Gastrocnemius medialis (tissue), 4 donors: ENCODE measurements at regions not wholly inside any gene's neighbourhood (a gene's known extent, or its start where the extent isn't known, plus 50 kb on each side); places are given as distances from the start of the nearest gene placed in this dataset.

ENCODE experiments used
- ATAC-seq, 2 donors: fragments of 150-250 bp; one replicate each; pipeline ENCODE4 v1.9.1; 2016
- DNase-seq, 2 donors: peaks; one replicate each; pipeline ENCODE4 v3.0.0-alpha.2; 2019
- H3K27ac ChIP-seq, 4 donors: fragments of 200-600 bp; sonication (generic); 1 replicate in 1 of 4; 2 replicates in 3 of 4; pipeline ENCODE4 v1.5.1; 2016 to 2018; ENCODE audit warnings: mild to moderate bottlenecking in 2 of 4, moderate library complexity in 1 of 4
- H3K27me3 ChIP-seq, 3 donors: fragments of 200-600 bp; sonication (generic) in 2 of 3; 1 replicate in 1 of 3; 2 replicates in 2 of 3; pipeline versions ENCODE4 v1.5.1 to v1.6.0; 2016 to 2019; ENCODE audit warnings: mild to moderate bottlenecking in 1 of 3, moderate library complexity in 1 of 3
- H3K36me3 ChIP-seq, 2 donors: fragments of 200-600 bp; sonication (generic) in 1 of 2; one replicate each; pipeline ENCODE4 v1.5.1; 2017 to 2018
- H3K4me1 ChIP-seq, 2 donors: fragments of 200-600 bp; sonication (generic) in 1 of 2; one replicate each; pipeline ENCODE4 v1.5.1; 2016 to 2017; ENCODE audit warnings: mild to moderate bottlenecking in 2 of 2
- H3K4me3 ChIP-seq, 4 donors: fragments of 200-600 bp; sonication (generic) in 3 of 4; 1 replicate in 1 of 4; 2 replicates in 3 of 4; pipeline ENCODE4 v1.5.1; 2016 to 2019; ENCODE audit warnings: mild to moderate bottlenecking in 2 of 4
- H3K9me3 ChIP-seq, 3 donors: fragments of 200-600 bp; sonication (generic) in 2 of 3; 1 replicate in 1 of 3; 2 replicates in 2 of 3; pipeline ENCODE4 v1.5.1; 2016 to 2019
- POLR2A ChIP-seq, 2 donors: fragments of 450-650 bp; IDR thresholded peaks; one replicate each; pipeline ENCODE4 v1.6.1; 2017; ENCODE audit warnings: antibody characterized with exemption in 2 of 2, mild to moderate bottlenecking in 2 of 2, moderate library complexity in 2 of 2
- in situ Hi-C, 4 donors: fragments of 200-750 bp; cut with MboI; loops; one replicate each; pipeline versions ENCODE4 v1.15.0 to v1.8.0; 2017; ENCODE audit warnings: low sequenced_read_pairs in 4 of 4
- intact Hi-C: fragments of 100-400 bp; cut with DNase I; formaldehyde crosslinking; loops from one replicate; pipeline ENCODE4 v1.15.1; 2023; ENCODE audit warnings: low total_unique reads
- TF ChIP-seq, protein P1 (sequence below), 5 experiments: fragments of 450-650 bp in 3 of 5; fragments of 200-600 bp in 2 of 5; sonication (generic) in 2 of 5; IDR thresholded peaks in 4 of 5; conservative IDR thresholded peaks in 1 of 5; 1 replicate in 4 of 5; 2 replicates in 1 of 5; pipeline ENCODE4 v1.5.1; 2016 to 2019; ENCODE audit warnings: antibody characterized with exemption in 5 of 5, mild to moderate bottlenecking in 3 of 5, moderate library complexity in 3 of 5

DNA sequence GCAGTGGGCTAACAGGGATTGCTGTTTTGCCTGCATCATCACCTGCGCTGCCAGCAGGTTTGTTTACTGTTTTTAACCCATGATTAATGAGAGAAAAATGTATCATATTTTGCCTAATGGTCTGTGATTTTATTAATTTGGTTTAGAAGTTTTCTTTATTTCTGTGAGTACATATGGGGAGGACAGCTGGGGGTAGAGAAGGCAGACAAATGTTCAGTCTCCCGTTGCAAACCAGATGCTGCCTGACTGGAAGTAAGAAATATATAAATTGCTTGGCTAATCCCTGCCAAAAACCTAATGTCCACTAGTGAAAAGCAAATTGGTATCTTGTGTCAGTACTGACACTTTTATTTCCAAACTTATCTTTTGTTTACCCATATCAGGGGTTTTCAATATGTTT lies 1766.1 kb upstream of the C9orf72 start:
- Histone ChIP-seq H3K4me1 (no peaks in the 10 kb centered on the region), H3K27ac (no peak overlapping the region), H3K9me3 (no peaks in the 10 kb centered on the region), H3K27me3 (no peaks in the 10 kb centered on the region), H3K36me3 (no peaks in the 10 kb centered on the region), H3K4me3 (no peak overlapping the region)
- ATAC-seq (no peak), DNase-seq (no peak)
- TF ChIP-seq POLR2A (IDR thresholded peaks at IDR 0.05), result no peak
- TF ChIP-seq, protein P1, sequence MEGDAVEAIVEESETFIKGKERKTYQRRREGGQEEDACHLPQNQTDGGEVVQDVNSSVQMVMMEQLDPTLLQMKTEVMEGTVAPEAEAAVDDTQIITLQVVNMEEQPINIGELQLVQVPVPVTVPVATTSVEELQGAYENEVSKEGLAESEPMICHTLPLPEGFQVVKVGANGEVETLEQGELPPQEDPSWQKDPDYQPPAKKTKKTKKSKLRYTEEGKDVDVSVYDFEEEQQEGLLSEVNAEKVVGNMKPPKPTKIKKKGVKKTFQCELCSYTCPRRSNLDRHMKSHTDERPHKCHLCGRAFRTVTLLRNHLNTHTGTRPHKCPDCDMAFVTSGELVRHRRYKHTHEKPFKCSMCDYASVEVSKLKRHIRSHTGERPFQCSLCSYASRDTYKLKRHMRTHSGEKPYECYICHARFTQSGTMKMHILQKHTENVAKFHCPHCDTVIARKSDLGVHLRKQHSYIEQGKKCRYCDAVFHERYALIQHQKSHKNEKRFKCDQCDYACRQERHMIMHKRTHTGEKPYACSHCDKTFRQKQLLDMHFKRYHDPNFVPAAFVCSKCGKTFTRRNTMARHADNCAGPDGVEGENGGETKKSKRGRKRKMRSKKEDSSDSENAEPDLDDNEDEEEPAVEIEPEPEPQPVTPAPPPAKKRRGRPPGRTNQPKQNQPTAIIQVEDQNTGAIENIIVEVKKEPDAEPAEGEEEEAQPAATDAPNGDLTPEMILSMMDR (IDR thresholded peaks at IDR 0.05 in 4 of 5, conservative IDR thresholded peaks at IDR 0.05 in 1 of 5), result no peak
- intact Hi-C loops, result no loop called here
- in situ Hi-C loops, result no loop called here

DNA sequence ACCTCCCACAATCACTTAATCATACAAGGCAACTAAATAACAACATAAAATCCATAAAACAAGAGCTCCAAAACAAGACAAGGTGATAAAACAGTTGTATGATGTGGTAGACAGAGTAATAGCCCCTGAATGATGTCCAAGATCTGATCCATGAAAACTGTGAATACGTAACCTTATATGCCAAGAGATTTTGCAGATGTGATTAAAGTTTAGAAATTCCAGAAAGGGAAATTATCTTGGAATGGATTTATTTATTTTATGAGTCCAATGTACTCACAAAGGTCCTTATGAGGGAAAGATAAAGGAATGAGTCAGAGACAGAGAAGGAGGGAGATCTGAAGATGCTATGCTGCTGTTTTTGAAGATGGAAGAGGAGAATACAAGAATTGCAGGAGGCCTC lies 1775.7 kb upstream of the C9orf72 start:
- TF ChIP-seq POLR2A (IDR thresholded peaks at IDR 0.05), result no peak
- TF ChIP-seq, protein P1 (IDR thresholded peaks at IDR 0.05 in 4 of 5, conservative IDR thresholded peaks at IDR 0.05 in 1 of 5), result no peak
- no peaks in the 10 kb centered on the region for H3K27me3 ChIP-seq
- H3K4me3 ChIP-seq, result no peak overlapping the region
- DNase-seq (no peak), ATAC-seq (no peak)
- H3K27ac ChIP-seq, result no peak overlapping the region
- H3K4me1 ChIP-seq, result no peaks in the 10 kb centered on the region
- in situ Hi-C loops, result no loop called here
- H3K36me3 ChIP-seq, result no peaks in the 10 kb centered on the region
- intact Hi-C loops, result no loop called here
- no peaks in the 10 kb centered on the region for H3K9me3 ChIP-seq

DNA sequence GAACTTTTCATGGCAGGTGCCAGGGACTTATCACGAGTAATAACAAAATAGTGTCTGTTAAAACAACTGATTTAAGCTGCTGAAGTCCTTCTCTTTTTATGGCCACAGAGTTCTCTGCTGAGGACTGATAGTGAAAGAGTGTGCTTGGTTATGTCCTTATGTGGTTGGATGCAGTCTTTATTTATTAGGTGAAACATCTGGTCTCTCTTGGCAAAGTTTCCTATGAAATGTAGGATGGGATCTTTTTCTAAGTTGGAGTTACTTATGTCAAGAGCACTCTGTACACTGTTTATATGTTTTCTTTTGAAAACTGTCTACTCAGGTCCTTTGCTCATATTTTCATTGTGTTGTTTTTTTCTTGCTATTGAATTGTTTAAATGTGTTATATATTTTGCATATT lies 1816.1 kb upstream of the C9orf72 start:
- in situ Hi-C loops, result loop anchor here in 1 of 4 donors (25.0 kb wide), 1 partner anchor 102 kb away; no protein-coding TSS in a partner anchor
- Histone ChIP-seq H3K9me3 (no peaks in the 10 kb centered on the region), H3K27ac (no peak overlapping the region), H3K27me3 (no peaks in the 10 kb centered on the region), H3K4me3 (no peak overlapping the region), H3K36me3 (no peaks in the 10 kb centered on the region), H3K4me1 (no peaks in the 10 kb centered on the region)
- TF ChIP-seq, protein P1 (IDR thresholded peaks at IDR 0.05 in 4 of 5, conservative IDR thresholded peaks at IDR 0.05 in 1 of 5), result no peak
- TF ChIP-seq POLR2A (IDR thresholded peaks at IDR 0.05), result no peak
- DNase-seq (no peak), ATAC-seq (no peak)
- intact Hi-C loops, result loop anchor here (10.0 kb wide), 1 partner anchor 55 kb away; no protein-coding TSS in a partner anchor

DNA sequence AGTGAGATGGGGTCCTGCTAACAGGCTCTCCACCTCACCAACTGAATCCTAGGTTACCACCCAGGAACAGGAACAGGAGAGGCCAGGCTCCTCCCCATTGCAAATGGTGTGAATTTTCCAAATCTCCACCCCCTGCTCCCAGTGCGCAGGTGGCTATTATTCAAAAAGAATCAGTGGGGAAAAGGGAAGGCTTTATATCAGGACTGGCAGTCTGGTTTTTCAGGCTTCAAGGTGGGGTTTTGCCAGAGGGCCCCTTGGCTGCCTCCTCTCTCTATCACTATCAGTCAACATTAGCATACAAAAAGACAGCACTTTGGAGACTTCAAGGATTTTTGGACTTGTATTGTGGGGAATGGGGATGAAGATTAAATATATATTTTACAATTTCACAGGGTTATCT lies 1817.6 kb upstream of the C9orf72 start:
- ATAC-seq, result no peak
- no peak for DNase-seq
- H3K4me3 ChIP-seq, result no peak overlapping the region
- no peaks in the 10 kb centered on the region for H3K36me3 ChIP-seq
- in situ Hi-C loops, result loop anchor here in 1 of 4 donors (25.0 kb wide), 1 partner anchor 104 kb away; no protein-coding TSS in a partner anchor
- H3K27me3 ChIP-seq, result no peaks in the 10 kb centered on the region
- intact Hi-C loops, result no loop called here
- H3K9me3 ChIP-seq, result no peaks in the 10 kb centered on the region
- H3K4me1 ChIP-seq, result no peaks in the 10 kb centered on the region
- no peak overlapping the region for H3K27ac ChIP-seq
- TF ChIP-seq, protein P1 (IDR thresholded peaks at IDR 0.05 in 4 of 5, conservative IDR thresholded peaks at IDR 0.05 in 1 of 5), result no peak
- TF ChIP-seq POLR2A (IDR thresholded peaks at IDR 0.05), result no peak

DNA sequence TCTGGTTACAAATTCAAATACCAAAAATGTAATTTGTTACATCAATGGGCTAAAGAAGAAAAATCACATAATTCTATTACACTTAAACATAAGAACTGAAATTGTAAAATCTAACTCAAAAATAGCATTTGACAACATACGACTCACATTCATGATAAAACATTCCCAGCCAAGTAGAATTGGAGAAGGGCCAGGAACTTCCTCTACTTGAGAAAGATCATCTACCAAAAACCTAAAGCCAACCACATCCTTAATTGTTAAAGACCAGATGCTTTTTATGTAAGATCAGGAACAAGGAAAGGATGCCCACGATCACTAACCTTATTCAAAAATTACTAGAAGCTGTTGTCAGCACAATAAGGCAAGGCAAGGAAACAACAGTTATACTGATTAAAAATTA lies 1819.8 kb upstream of the C9orf72 start:
- in situ Hi-C loops, result loop anchor here in 1 of 4 donors (25.0 kb wide), 1 partner anchor 106 kb away; no protein-coding TSS in a partner anchor
- Histone ChIP-seq H3K9me3 (no peaks in the 10 kb centered on the region), H3K4me3 (no peak overlapping the region), H3K36me3 (no peaks in the 10 kb centered on the region), H3K4me1 (no peaks in the 10 kb centered on the region), H3K27ac (no peak overlapping the region), H3K27me3 (no peaks in the 10 kb centered on the region)
- DNase-seq (no peak), ATAC-seq (no peak)
- intact Hi-C loops, result no loop called here
- TF ChIP-seq POLR2A (IDR thresholded peaks at IDR 0.05), result no peak
- TF ChIP-seq, protein P1 (IDR thresholded peaks at IDR 0.05 in 4 of 5, conservative IDR thresholded peaks at IDR 0.05 in 1 of 5), result no peak
